H9 (cell line): ENCODE measurements at regions not wholly inside any gene's neighbourhood (a gene's known extent, or its start where the extent isn't known, plus 50 kb on each side); places are given as distances from the start of the nearest gene placed in this dataset.

ENCODE experiments used
- DNase-seq: peaks from one replicate; pipeline ENCODE4 v3.0.0-alpha.2; 2017
- H2AFZ ChIP-seq: one replicate; pipeline ENCODE4 v1.6.1; 2013; ENCODE audit warnings: mild to moderate bottlenecking, low read length, control low read depth, moderate library complexity
- H2AK5ac ChIP-seq: 2 replicates; pipeline ENCODE4 v1.6.1; 2013; ENCODE audit warnings: low read length, control low read depth, mixed read lengths; ENCODE audit not compliant: insufficient read length
- H2BK120ac ChIP-seq: one replicate; pipeline ENCODE4 v1.6.1; 2013; ENCODE audit warnings: low read depth, mild to moderate bottlenecking, low read length, control low read depth, inconsistent platforms; ENCODE audit not compliant: poor library complexity, severe bottlenecking
- H2BK12ac ChIP-seq: 2 replicates; pipeline ENCODE4 v1.6.1; 2013; ENCODE audit warnings: low read length, control low read depth, mixed read lengths, low read depth; ENCODE audit not compliant: insufficient read length
- H2BK15ac ChIP-seq: 2 replicates; pipeline ENCODE4 v1.6.1; 2013; ENCODE audit warnings: low read depth, low read length, control low read depth
- H2BK20ac ChIP-seq: one replicate; pipeline ENCODE4 v1.6.1; 2013; ENCODE audit warnings: low read depth, mild to moderate bottlenecking, low read length, control low read depth, inconsistent platforms; ENCODE audit not compliant: poor library complexity, severe bottlenecking
- H2BK5ac ChIP-seq: 2 replicates; pipeline ENCODE4 v1.6.1; 2013; ENCODE audit warnings: low read length, control low read depth, mixed read lengths; ENCODE audit not compliant: insufficient read length
- H3K14ac ChIP-seq: 2 replicates; pipeline ENCODE4 v1.6.1; 2013; ENCODE audit warnings: low read length, control low read depth; ENCODE audit not compliant: insufficient read depth
- H3K18ac ChIP-seq: 2 replicates; pipeline ENCODE4 v1.6.1; 2013; ENCODE audit warnings: low read depth, mild to moderate bottlenecking, mixed read lengths, low read length, control low read depth; ENCODE audit not compliant: insufficient read length
- H3K23ac ChIP-seq: 2 replicates; pipeline ENCODE4 v1.6.1; 2013; ENCODE audit warnings: low read length, control low read depth, mixed read lengths, low read depth; ENCODE audit not compliant: insufficient read length
- H3K23me2 ChIP-seq: 2 replicates; pipeline ENCODE4 v1.6.1; 2013; ENCODE audit warnings: low read depth, mild to moderate bottlenecking, mixed read lengths, low read length, control low read depth; ENCODE audit not compliant: insufficient read length, poor library complexity, severe bottlenecking
- H3K27ac ChIP-seq: 2 replicates; pipeline ENCODE4 v1.5.1; 2013; ENCODE audit warnings: low read length, control low read depth, mixed read lengths, low read depth; ENCODE audit not compliant: insufficient read length
- H3K27me3 ChIP-seq: 2 replicates; pipeline ENCODE4 v1.6.1; 2013; ENCODE audit warnings: low read length, control low read depth, inconsistent platforms; ENCODE audit not compliant: insufficient read depth
- H3K4ac ChIP-seq: 2 replicates; pipeline ENCODE4 v1.6.1; 2013; ENCODE audit warnings: low read depth, mild to moderate bottlenecking, control low read depth, inconsistent platforms, low read length, moderate library complexity
- H3K4me1 ChIP-seq: 2 replicates; pipeline ENCODE4 v1.6.1; 2013; ENCODE audit warnings: low read length, control low read depth, inconsistent platforms; ENCODE audit not compliant: insufficient read depth
- H3K4me2 ChIP-seq: 2 replicates; pipeline ENCODE4 v1.6.1; 2013; ENCODE audit warnings: low read length, control low read depth, mixed read lengths; ENCODE audit not compliant: insufficient read length, insufficient read depth
- H3K56ac ChIP-seq: 2 replicates; pipeline ENCODE4 v1.6.1; 2013; ENCODE audit warnings: low read depth, mild to moderate bottlenecking, mixed read lengths, low read length, control low read depth; ENCODE audit not compliant: insufficient read length
- H3K79me1 ChIP-seq: 2 replicates; pipeline ENCODE4 v1.6.1; 2013; ENCODE audit warnings: low read depth, mild to moderate bottlenecking, moderate library complexity, low read length, control low read depth, inconsistent platforms; ENCODE audit not compliant: insufficient read depth, poor library complexity, severe bottlenecking
- H3K79me2 ChIP-seq: 2 replicates; pipeline ENCODE4 v1.6.1; 2013; ENCODE audit warnings: low read length, control low read depth, inconsistent platforms; ENCODE audit not compliant: insufficient read depth
- H3K9ac ChIP-seq: 2 replicates; pipeline ENCODE4 v1.6.1; 2013; ENCODE audit warnings: low read length, control low read depth, mixed read lengths; ENCODE audit not compliant: insufficient read length; ENCODE audit errors: extremely low read depth
- H3K9me3 ChIP-seq: one replicate; pipeline ENCODE4 v1.6.1; 2013; ENCODE audit warnings: low read depth, low read length, inconsistent platforms; ENCODE audit not compliant: control insufficient read depth
- H3T11ph ChIP-seq: one replicate; pipeline ENCODE4 v1.6.1; 2013; ENCODE audit warnings: mild to moderate bottlenecking, low read length, control low read depth, inconsistent platforms
- H4K20me1 ChIP-seq: one replicate; pipeline ENCODE4 v1.6.1; 2013; ENCODE audit not compliant: control insufficient read depth, insufficient read length, insufficient read depth
- H4K5ac ChIP-seq: 2 replicates; pipeline ENCODE4 v1.6.1; 2013; ENCODE audit warnings: low read depth, mild to moderate bottlenecking, mixed read lengths, low read length, control low read depth; ENCODE audit not compliant: insufficient read length
- H4K8ac ChIP-seq: replicated peaks from 2 replicates; pipeline ENCODE4 v1.6.1; 2013; ENCODE audit warnings: low read length, control low read depth, mixed read lengths, low read depth; ENCODE audit not compliant: insufficient read length
- H4K91ac ChIP-seq: 2 replicates; pipeline ENCODE4 v1.6.1; 2013; ENCODE audit warnings: low read depth, mild to moderate bottlenecking, moderate library complexity, mixed read lengths, low read length, control low read depth; ENCODE audit not compliant: insufficient read length
- H3K27ac Mint-ChIP-seq, 3 experiments: 2 replicates in 2 of 3; 3 replicates in 1 of 3; pipeline ENCODE4 v1.8.0; 2020 to 2021; ENCODE audit warnings: mixed read lengths in 3 of 3, mild to moderate bottlenecking in 1 of 3, moderate library complexity in 1 of 3
- H3K27me3 Mint-ChIP-seq: 2 replicates; pipeline ENCODE4 v1.8.0; 2021; ENCODE audit warnings: low read depth, mild to moderate bottlenecking, moderate library complexity, mixed read lengths
- H3K36me3 Mint-ChIP-seq, 3 experiments: 2 replicates in 2 of 3; 3 replicates in 1 of 3; pipeline ENCODE4 v1.8.0; 2020 to 2021; ENCODE audit warnings: low read depth in 3 of 3, mixed read lengths in 3 of 3; ENCODE audit not compliant: insufficient read depth in 1 of 3
- H3K4me1 Mint-ChIP-seq, 2 experiments: 2 replicates each; pipeline ENCODE4 v1.8.0; 2020; ENCODE audit warnings: mixed read lengths in 2 of 2
- H3K4me3 Mint-ChIP-seq, 2 experiments: 2 replicates in 1 of 2; 3 replicates in 1 of 2; pipeline ENCODE4 v1.8.0; 2020 to 2021; ENCODE audit warnings: mild to moderate bottlenecking in 2 of 2, mixed read lengths in 2 of 2, moderate library complexity in 1 of 2
- H3K9me3 Mint-ChIP-seq, 2 experiments: 2 replicates in 1 of 2; 3 replicates in 1 of 2; pipeline ENCODE4 v1.8.0; 2020; ENCODE audit warnings: mild to moderate bottlenecking in 2 of 2, mixed read lengths in 2 of 2, moderate library complexity in 1 of 2
- WGBS: extraction: QIAGEN DNeasy Blood & Tissue Kit; methylation state at CpG from one replicate; pipeline ENCODE4 v1.1.7; 2013; ENCODE audit warnings: missing lambda C conversion rate, low lambda C conversion rate, mixed read lengths; ENCODE audit not compliant: insufficient read length; ENCODE audit errors: extremely low coverage; 5-methylcytosine and 5-hydroxymethylcytosine counted together
- TF ChIP-seq, protein P1 (sequence below): fragments of 200-600 bp; sonication (generic); conservative IDR thresholded peaks from 3 replicates; pipeline ENCODE4 v1.8.0; 2021; ENCODE audit warnings: antibody characterized with exemption, mild to moderate bottlenecking

DNA sequence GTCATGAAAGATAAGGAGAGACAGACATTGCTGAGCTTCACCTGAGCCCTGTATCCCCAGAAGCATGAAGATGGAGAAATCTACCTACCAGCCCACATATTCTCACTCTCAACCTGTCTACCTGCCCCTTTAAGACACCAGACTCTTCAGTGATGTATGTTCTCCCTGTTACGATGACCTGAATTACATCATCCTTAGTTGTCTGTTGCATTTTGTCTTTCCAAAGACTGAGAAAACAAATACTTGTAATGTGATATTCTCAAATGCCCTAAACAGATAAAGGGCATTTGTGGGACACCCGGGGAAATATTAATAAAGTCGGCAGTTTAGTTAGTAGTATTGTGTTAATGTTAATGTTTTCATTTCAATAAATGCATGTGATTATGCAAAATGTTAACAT lies 305.8 kb upstream of the IGFBP3 start:
- no peaks in the 10 kb centered on the region for H3K79me1 ChIP-seq
- H3K27ac ChIP-seq = no peak overlapping the region
- H2BK12ac ChIP-seq = no peak overlapping the region
- no peaks in the 10 kb centered on the region; a peak in 1 of 7 replicates for H3K36me3 Mint-ChIP-seq
- H4K91ac ChIP-seq = no peak overlapping the region
- H3K9me3 ChIP-seq = no peaks in the 10 kb centered on the region
- H2AK5ac ChIP-seq = no peak overlapping the region
- H3K18ac ChIP-seq = no peak overlapping the region
- no peak overlapping the region for H4K5ac ChIP-seq
- H4K20me1 ChIP-seq = no peaks in the 10 kb centered on the region
- no peak overlapping the region for H3K9ac ChIP-seq
- H3K4me1 Mint-ChIP-seq = peaks cover 4% of the 10 kb centered on the region in 2 experiments; a peak in 3 of 4 replicates
- no peak overlapping the region for H3K4me2 ChIP-seq
- no peak overlapping the region for H3K4ac ChIP-seq
- H3K27ac Mint-ChIP-seq = no peak overlapping the region
- no peak overlapping the region for H2BK15ac ChIP-seq
- no peaks in the 10 kb centered on the region; the same call in none of the 2 replicates for H3K27me3 Mint-ChIP-seq
- TF ChIP-seq, protein P1, sequence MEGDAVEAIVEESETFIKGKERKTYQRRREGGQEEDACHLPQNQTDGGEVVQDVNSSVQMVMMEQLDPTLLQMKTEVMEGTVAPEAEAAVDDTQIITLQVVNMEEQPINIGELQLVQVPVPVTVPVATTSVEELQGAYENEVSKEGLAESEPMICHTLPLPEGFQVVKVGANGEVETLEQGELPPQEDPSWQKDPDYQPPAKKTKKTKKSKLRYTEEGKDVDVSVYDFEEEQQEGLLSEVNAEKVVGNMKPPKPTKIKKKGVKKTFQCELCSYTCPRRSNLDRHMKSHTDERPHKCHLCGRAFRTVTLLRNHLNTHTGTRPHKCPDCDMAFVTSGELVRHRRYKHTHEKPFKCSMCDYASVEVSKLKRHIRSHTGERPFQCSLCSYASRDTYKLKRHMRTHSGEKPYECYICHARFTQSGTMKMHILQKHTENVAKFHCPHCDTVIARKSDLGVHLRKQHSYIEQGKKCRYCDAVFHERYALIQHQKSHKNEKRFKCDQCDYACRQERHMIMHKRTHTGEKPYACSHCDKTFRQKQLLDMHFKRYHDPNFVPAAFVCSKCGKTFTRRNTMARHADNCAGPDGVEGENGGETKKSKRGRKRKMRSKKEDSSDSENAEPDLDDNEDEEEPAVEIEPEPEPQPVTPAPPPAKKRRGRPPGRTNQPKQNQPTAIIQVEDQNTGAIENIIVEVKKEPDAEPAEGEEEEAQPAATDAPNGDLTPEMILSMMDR = no peak
- H3K4me1 ChIP-seq = no peaks in the 10 kb centered on the region
- H2BK20ac ChIP-seq = no peak overlapping the region
- H3K23me2 ChIP-seq = no peaks in the 10 kb centered on the region
- H3K56ac ChIP-seq = no peak overlapping the region
- no peaks in the 10 kb centered on the region for H3K27me3 ChIP-seq
- H3K23ac ChIP-seq = no peak overlapping the region
- no peak overlapping the region for H3T11ph ChIP-seq
- no peaks in the 10 kb centered on the region for H3K79me2 ChIP-seq
- no peak overlapping the region for H3K14ac ChIP-seq
- no CpG with 5 or more reads among the region's 3 CpGs for WGBS
- H2AFZ ChIP-seq = no peak overlapping the region
- H3K9me3 Mint-ChIP-seq = peaks cover 0 to 2% of the 10 kb centered on the region in 2 experiments; a peak in 1 of 5 replicates
- no peak overlapping the region for H3K4me3 Mint-ChIP-seq
- H2BK120ac ChIP-seq = no peak overlapping the region
- H4K8ac ChIP-seq = no peak overlapping the region
- no peak overlapping the region for H2BK5ac ChIP-seq
- no peak for DNase-seq
